SK-N-SH (cell line): ENCODE measurements at regions not wholly inside any gene's neighbourhood (a gene's known extent, or its start where the extent isn't known, plus 50 kb on each side); places are given as distances from the start of the nearest gene placed in this dataset.
"Not testable (repeated sequence)": the region's sequence is repeated elsewhere in the genome, so short reads cannot be mapped to it uniquely, and the experiment has no call there.

ENCODE experiments used
- CTCF ChIA-PET: fragments of 300-600, 350-600 bp; formaldehyde crosslinking; extraction: SDS; loops from one replicate; lab custom pipeline; 2021; lab: Yijun Ruan, JAX
- POLR2A ChIA-PET: fragments of 350-600 bp; sonication (Branson Sonifier 250); formaldehyde crosslinking; extraction: SDS; loops from one replicate; lab custom pipeline; 2020; ENCODE audit warnings: antibody characterized with exemption, inconsistent platforms; lab: Yijun Ruan, JAX
- DNase-seq: peaks from one replicate; pipeline ENCODE4 v3.0.0; 2012
- H2AFZ ChIP-seq: fragments of 200-600 bp; sonication (generic); 2 replicates; pipeline ENCODE4 v1.8.1; 2016; ENCODE audit warnings: antibody characterized with exemption, mild to moderate bottlenecking, low read depth
- H3F3A ChIP-seq: fragments of 200-600 bp; sonication (generic); replicated peaks from 2 replicates; pipeline ENCODE3; 2016; ENCODE audit warnings: antibody characterized with exemption, mild to moderate bottlenecking; ENCODE audit not compliant: insufficient read depth
- H3K27ac ChIP-seq, 2 experiments: fragments of 200-500 bp in 1 of 2; fragments of 200-600 bp in 1 of 2; sonication (Bioruptor generic) in 1 of 2; sonication (generic), shearing (Covaris generic) in 1 of 2; 2 replicates each; pipeline versions ENCODE4 v1.5.1 to v1.6.1; 2014 to 2016; ENCODE audit warnings: low read depth in 2 of 2, inconsistent platforms in 1 of 2, low read length in 1 of 2, mild to moderate bottlenecking in 1 of 2, mixed read lengths in 1 of 2
- H3K27me3 ChIP-seq: fragments of 200-600 bp; sonication (generic), shearing (Covaris generic); 2 replicates; pipeline ENCODE4 v1.6.1; 2016; ENCODE audit warnings: mixed run types; ENCODE audit not compliant: insufficient read depth
- H3K36me3 ChIP-seq, 2 experiments: fragments of 200-500 bp in 1 of 2; fragments of 200-600 bp in 1 of 2; sonication (Bioruptor generic) in 1 of 2; sonication (generic) in 1 of 2; replicated peaks in 1 of 2; 2 replicates each; pipeline versions ENCODE3 to v1.5.1; 2014 to 2016; ENCODE audit warnings: low read length in 1 of 2, mild to moderate bottlenecking in 1 of 2; ENCODE audit not compliant: insufficient read depth in 2 of 2, control insufficient read depth in 1 of 2
- H3K4me1 ChIP-seq, 2 experiments: fragments of 200-500 bp in 1 of 2; fragments of 200-600 bp in 1 of 2; sonication (Bioruptor generic) in 1 of 2; sonication (generic), shearing (Covaris generic) in 1 of 2; 2 replicates each; pipeline versions ENCODE4 v1.5.1 to v1.6.1; 2014 to 2016; ENCODE audit warnings: low read depth in 1 of 2, low read length in 1 of 2, mixed run types in 1 of 2; ENCODE audit not compliant: insufficient read depth in 2 of 2, control insufficient read depth in 1 of 2
- H3K4me2 ChIP-seq: fragments of 200-600 bp; sonication (generic), shearing (Covaris generic); 2 replicates; pipeline ENCODE4 v1.6.1; 2017; ENCODE audit warnings: mixed run types
- H3K4me3 ChIP-seq, 2 experiments: fragments of 200-500 bp in 1 of 2; fragments of 200-600 bp in 1 of 2; sonication (Bioruptor generic) in 1 of 2; sonication (generic), shearing (Covaris generic) in 1 of 2; 2 replicates each; pipeline versions ENCODE4 v1.5.1 to v1.8.1; 2014 to 2016; ENCODE audit warnings: low read depth in 2 of 2, inconsistent platforms in 1 of 2, low read length in 1 of 2, mild to moderate bottlenecking in 1 of 2, mixed read lengths in 1 of 2, moderate library complexity in 1 of 2
- H3K79me2 ChIP-seq: fragments of 200-600 bp; sonication (generic); 2 replicates; pipeline ENCODE4 v1.8.1; 2017; ENCODE audit warnings: mild to moderate bottlenecking; ENCODE audit not compliant: insufficient read depth
- H3K9ac ChIP-seq: fragments of 200-600 bp; sonication (generic); 2 replicates; pipeline ENCODE4 v1.6.1; 2017; ENCODE audit warnings: mixed run types
- H3K9me2 ChIP-seq: fragments of 200-600 bp; sonication (generic); 2 replicates; pipeline ENCODE4 v1.6.1; 2017; ENCODE audit warnings: mixed run types
- H3K9me3 ChIP-seq: fragments of 200-600 bp; sonication (generic); 2 replicates; pipeline ENCODE4 v1.6.1; 2017; ENCODE audit warnings: mixed run types, mild to moderate bottlenecking, moderate library complexity
- H4K20me1 ChIP-seq: fragments of 200-600 bp; sonication (generic); 2 replicates; pipeline ENCODE4 v1.6.1; 2017; ENCODE audit warnings: mild to moderate bottlenecking, mixed run types; ENCODE audit not compliant: insufficient read depth
- CHD2 ChIP-seq: fragments of 150-350 bp; IDR thresholded peaks from 2 replicates; pipeline ENCODE4 v1.6.1; 2018; ENCODE audit warnings: low read length; ENCODE audit not compliant: partially characterized antibody
- CTCF ChIP-seq: fragments of 200-600 bp; sonication (generic); IDR thresholded peaks from 2 replicates; pipeline ENCODE4 v1.6.1; 2017; ENCODE audit warnings: antibody characterized with exemption, mild to moderate bottlenecking, moderate library complexity
- ELF1 ChIP-seq: IDR thresholded peaks from 2 replicates; pipeline ENCODE4 v1.4.0; 2012
- EZH2phosphoT487 ChIP-seq: fragments of 200-600 bp; sonication (generic); IDR thresholded peaks from 2 replicates; pipeline ENCODE4 v1.6.1; 2017; ENCODE audit warnings: low read depth, mixed run types, mild to moderate bottlenecking, antibody characterized with exemption, moderate library complexity, borderline replicate concordance
- FOSL2 ChIP-seq: IDR thresholded peaks from 2 replicates; pipeline ENCODE4 v1.4.0; 2012; ENCODE audit warnings: low read depth, mild to moderate bottlenecking, moderate library complexity, borderline replicate concordance
- FOXJ3 ChIP-seq: sonication (generic); formaldehyde crosslinking; IDR thresholded peaks from 2 replicates; pipeline ENCODE4 v1.5.1; 2020; ENCODE audit warnings: mild to moderate bottlenecking, missing genetic modification reagents
- FOXM1 ChIP-seq: IDR thresholded peaks from 2 replicates; pipeline ENCODE4 v1.4.0; 2012; ENCODE audit warnings: low read depth, mild to moderate bottlenecking
- JUND ChIP-seq: IDR thresholded peaks from 2 replicates; pipeline ENCODE4 v1.4.0; 2012
- MAX ChIP-seq: IDR thresholded peaks from 2 replicates; pipeline ENCODE4 v1.4.0; 2012; ENCODE audit warnings: low read depth
- NFIC ChIP-seq: IDR thresholded peaks from 2 replicates; pipeline ENCODE4 v1.4.0; 2012; ENCODE audit warnings: borderline replicate concordance
- NRF1 ChIP-seq: IDR thresholded peaks from 2 replicates; pipeline ENCODE4 v1.6.1; 2012; ENCODE audit warnings: low read depth, mild to moderate bottlenecking, low read length
- POLR2AphosphoS5 ChIP-seq: IDR thresholded peaks from 2 replicates; pipeline ENCODE4 v1.6.1; 2012; ENCODE audit warnings: low read depth, low read length
- REST ChIP-seq: IDR thresholded peaks from 2 replicates; pipeline ENCODE4 v1.6.1; 2012; ENCODE audit warnings: mild to moderate bottlenecking, low read depth, low read length, moderate library complexity
- RFX5 ChIP-seq: IDR thresholded peaks from 2 replicates; pipeline ENCODE4 v1.6.1; 2012; ENCODE audit warnings: mild to moderate bottlenecking, improper control_type of control experiment, low read length
- SIN3A ChIP-seq: IDR thresholded peaks from 2 replicates; pipeline ENCODE4 v1.6.1; 2012; ENCODE audit warnings: low read depth, mild to moderate bottlenecking, low read length, moderate library complexity, borderline replicate concordance
- TCF12 ChIP-seq: IDR thresholded peaks from 2 replicates; pipeline ENCODE4 v1.4.0; 2012
- TEAD4 ChIP-seq: IDR thresholded peaks from 2 replicates; pipeline ENCODE4 v1.4.0; 2012; ENCODE audit warnings: mild to moderate bottlenecking, borderline replicate concordance; ENCODE audit not compliant: insufficient read depth
- USF1 ChIP-seq: IDR thresholded peaks from 2 replicates; pipeline ENCODE4 v1.4.0; 2012; ENCODE audit warnings: low read depth, borderline replicate concordance
- USF2 ChIP-seq: fragments of 150-350 bp; IDR thresholded peaks from 2 replicates; pipeline ENCODE4 v1.6.1; 2017; ENCODE audit warnings: antibody characterized with exemption, low read length, low read depth, borderline replicate concordance
- YY1 ChIP-seq: IDR thresholded peaks from 2 replicates; pipeline ENCODE4 v1.4.0; 2012; ENCODE audit warnings: low read depth, mild to moderate bottlenecking
- WGBS: methylation state at CpG from one replicate; pipeline ENCODE4 v1.1.6; 2017; ENCODE audit warnings: low lambda C conversion rate; 5-methylcytosine and 5-hydroxymethylcytosine counted together

GRCh38 chr11:80700386-80700785 lies 1259.6 kb upstream of the TENM4 start (continued):
- TF ChIP-seq REST: no peak
- no peak for TF ChIP-seq USF2
- TF ChIP-seq FOXJ3 (CRISPR knock-in tag): no peak

GRCh38 chr11:80699406-80700177 lies 1258.8 kb upstream of the TENM4 start:
- H3K4me1 ChIP-seq, H3K9me2 ChIP-seq, H2AFZ ChIP-seq, H3K4me2 ChIP-seq, H3K79me2 ChIP-seq, H3K9ac ChIP-seq, H3K27ac ChIP-seq, H4K20me1 ChIP-seq, H3K36me3 ChIP-seq, H3K4me3 ChIP-seq, H3F3A ChIP-seq, H3K9me3 ChIP-seq, POLR2A ChIA-PET, H3K27me3 ChIP-seq, CTCF ChIA-PET: not testable (repeated sequence)
- WGBS: 65% methylated on average over 16 of the region's 16 CpGs
- peak; percentile 1 for DNase-seq

GRCh38 chr11:80698637-80699036 lies 1257.8 kb upstream of the TENM4 start:
- no peaks in the 10 kb centered on the region for H3K9me2 ChIP-seq
- H2AFZ ChIP-seq: no peak overlapping the region
- DNase-seq: no peak
- H3K27ac ChIP-seq: no peak overlapping the region
- ChIA-PET POLR2A (no interaction called here), CTCF (no interaction called here)
- H3F3A ChIP-seq: no peaks in the 10 kb centered on the region
- H3K9me3 ChIP-seq: no peaks in the 10 kb centered on the region
- H3K4me1 ChIP-seq: no peaks in the 10 kb centered on the region; a peak in 1 of 4 replicates
- H3K9ac ChIP-seq: no peak overlapping the region
- H3K79me2 ChIP-seq: no peaks in the 10 kb centered on the region
- no peaks in the 10 kb centered on the region for H3K36me3 ChIP-seq
- H3K27me3 ChIP-seq: no peaks in the 10 kb centered on the region
- no peaks in the 10 kb centered on the region for H4K20me1 ChIP-seq
- WGBS: 25% methylated on average over 1 of the region's 1 CpG
- no peak overlapping the region for H3K4me3 ChIP-seq
- no peak overlapping the region for H3K4me2 ChIP-seq
- TF ChIP-seq YY1 (no peak), ELF1 (no peak), POLR2AphosphoS5 (no peak), CHD2 (no peak), NRF1 (no peak), NFIC (no peak), FOSL2 (no peak), FOXM1 (no peak), RFX5 (no peak), TEAD4 (no peak), TCF12 (no peak), FOXJ3 (CRISPR knock-in tag) (no peak), JUND (no peak), SIN3A (no peak), USF1 (no peak), MAX (no peak), EZH2phosphoT487 (no peak), CTCF (no peak)
